ENCODE measurements at regions not wholly inside any gene's neighbourhood (a gene's known extent, or its start where the extent isn't known, plus 50 kb on each side); places are given as distances from the start of the nearest gene placed in this dataset.

DNA sequence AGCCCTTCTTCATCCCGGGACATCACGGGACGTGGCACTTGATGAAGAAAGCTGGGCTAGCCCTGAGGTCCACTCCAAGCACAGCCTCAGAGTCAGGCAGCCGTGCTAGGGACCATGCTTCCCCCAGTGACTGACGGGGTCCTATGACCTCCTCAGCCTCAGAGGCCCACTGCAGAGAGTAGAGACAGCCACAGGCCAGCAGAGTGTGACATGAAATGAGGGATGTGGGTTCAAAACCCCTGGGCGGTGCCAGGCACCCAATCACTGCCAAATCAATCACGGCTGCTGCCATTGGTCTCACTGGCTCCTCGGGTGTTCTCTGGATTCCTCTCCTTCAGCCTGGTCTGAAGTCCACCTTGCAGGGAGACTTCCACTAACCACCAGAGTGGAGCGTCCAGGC is 197.7 kb upstream of the CDH4 start (continued):
- no peak for TF ChIP-seq CTBP2 (IDR thresholded peaks at IDR 0.05; ENCODE audit: borderline replicate concordance, insufficient read depth, insufficient read length, low read length)
- TF ChIP-seq RBBP5 (IDR thresholded peaks at IDR 0.05; ENCODE audit: borderline replicate concordance, low read depth, low read length) = no peak
- TF ChIP-seq SP1 (IDR thresholded peaks at IDR 0.05; ENCODE audit: low read depth, low read length) = no peak
- no peak for TF ChIP-seq SIRT6 (IDR thresholded peaks at IDR 0.05; ENCODE audit: low read length)
- no peak for TF ChIP-seq RAD21 (IDR thresholded peaks at IDR 0.05 in 1 of 2, conservative IDR thresholded peaks at IDR 0.05 in 1 of 2; ENCODE audit: low read depth in 2 of 2, low read length in 2 of 2)

Data from H1 (cell line).